ENCODE measurements at regions not wholly inside any gene's neighbourhood (a gene's known extent, or its start where the extent isn't known, plus 50 kb on each side); places are given as distances from the start of the nearest gene placed in this dataset.

- Histone ChIP-seq H3K56ac (replicated peaks; ENCODE audit: insufficient read length, low read depth, low read length) (no peak overlapping the region), H2BK120ac (replicated peaks; ENCODE audit: low read depth, low read length) (no peak overlapping the region), H4K91ac (replicated peaks; ENCODE audit: insufficient read length, low read length) (no peak overlapping the region), H3K23me2 (ENCODE audit: low read depth, low read length) (no peaks in the 10 kb centered on the region), H3K23ac (ENCODE audit: insufficient read length) (no peak overlapping the region), H3K79me2 (ENCODE audit: control insufficient read depth in 1 of 2, insufficient read depth in 2 of 2, low read length in 2 of 2) (no peaks in the 10 kb centered on the region), H2AFZ (ENCODE audit: low read length) (no peak overlapping the region), H3K14ac (ENCODE audit: insufficient read length) (no peak overlapping the region), H3K4me3 (ENCODE audit: extremely low read depth in 1 of 4, insufficient read depth in 2 of 4, low read depth in 3 of 4, low read length in 4 of 4) (no peak overlapping the region), H2BK15ac (ENCODE audit: low read length) (no peak overlapping the region), H3K79me1 (ENCODE audit: low read depth, low read length) (no peaks in the 10 kb centered on the region), H2BK20ac (ENCODE audit: low read length) (no peak overlapping the region), H3K4ac (replicated peaks; ENCODE audit: insufficient read length, low read depth, low read length) (no peak overlapping the region), H2BK12ac (ENCODE audit: low read depth, low read length) (no peak overlapping the region), H3K18ac (ENCODE audit: extremely low read depth, low read length) (no peak overlapping the region), H3K9me3 (ENCODE audit: insufficient read depth in 2 of 2, low read depth in 1 of 2, low read length in 1 of 2) (no peaks in the 10 kb centered on the region), H4K5ac (ENCODE audit: insufficient read length, low read depth, low read length) (no peak overlapping the region), H3K27me3 (replicated peaks in 1 of 4; ENCODE audit: control insufficient read depth in 3 of 4, extremely low read depth in 1 of 4, insufficient read depth in 3 of 4, low read length in 3 of 4) (no peaks in the 10 kb centered on the region), H3K36me3 (ENCODE audit: control insufficient read depth in 2 of 4, insufficient read depth in 4 of 4, low read length in 3 of 4) (no peaks in the 10 kb centered on the region), H4K8ac (ENCODE audit: extremely low read depth, insufficient read depth, low read length) (no peak overlapping the region), H4K20me1 (replicated peaks in 1 of 2; ENCODE audit: control insufficient read depth in 1 of 2, insufficient read depth in 2 of 2, low read length in 2 of 2) (no peaks in the 10 kb centered on the region), H3K27ac (ENCODE audit: low read depth, low read length) (no peak overlapping the region), H3K4me1 (replicated peaks in 1 of 4; ENCODE audit: control insufficient read depth in 3 of 4, insufficient read depth in 4 of 4, low read length in 3 of 4) (no peaks in the 10 kb centered on the region), H2AK5ac (ENCODE audit: low read depth, low read length) (no peak overlapping the region), H3K4me2 (ENCODE audit: insufficient read depth in 1 of 2, low read depth in 2 of 2, low read length in 2 of 2) (no peak overlapping the region), H3K9ac (replicated peaks in 1 of 4; ENCODE audit: extremely low read depth in 1 of 4, low read depth in 3 of 4, low read length in 3 of 4) (no peak overlapping the region), H2BK5ac (ENCODE audit: low read depth, low read length) (no peak overlapping the region)
- DNase-seq (ENCODE audit: low read depth in 1 of 2, low spot score in 2 of 2) (no peak), FAIRE-seq (no peak)
- WGBS, 2 experiments (ENCODE audit: extremely low coverage in 1 of 2, insufficient coverage in 1 of 2, insufficient read length in 1 of 2, insufficient replicate concordance in 2 of 2, low coverage in 1 of 2, low lambda C conversion rate in 2 of 2, missing lambda C conversion rate in 1 of 2), result 67% methylated on average over 4 of the region's 4 CpGs; no CpG with 5 or more reads in 1 of the 2 experiments
- ChIA-PET CTCF (ENCODE audit: partially characterized antibody) (interaction anchor here (0.7 to 1.7 kb wide), 2 partner anchors 26 to 280 kb away, joined by 3 to 6 read pairs; no protein-coding TSS in a partner anchor), POLR2A (ENCODE audit: partially characterized antibody) (no interaction called here)
- TF ChIP-seq KDM4A (IDR thresholded peaks at IDR 0.05; ENCODE audit: low read depth, low read length, severe bottlenecking) (no peak), ATF2 (IDR thresholded peaks at IDR 0.05; ENCODE audit: low read length) (no peak), PHF8 (conservative IDR thresholded peaks at IDR 0.05; ENCODE audit: low read depth, low read length) (no peak), TAF1 (IDR thresholded peaks at IDR 0.05; ENCODE audit: low read depth, low read length) (no peak), TEAD4 (IDR thresholded peaks at IDR 0.05; ENCODE audit: low read depth, low read length) (no peak), EZH2 (IDR thresholded peaks at IDR 0.05; ENCODE audit: low read depth, low read length, severe bottlenecking) (no peak), KDM5A (IDR thresholded peaks at IDR 0.05; ENCODE audit: low read length) (no peak), NANOG (IDR thresholded peaks at IDR 0.05; ENCODE audit: insufficient read depth, low read depth, low read length, poor library complexity, severe bottlenecking) (no peak), GTF2F1 (IDR thresholded peaks at IDR 0.05; ENCODE audit: borderline replicate concordance, low read depth, low read length) (no peak), JUND (IDR thresholded peaks at IDR 0.05; ENCODE audit: low read length) (no peak), SP1 (IDR thresholded peaks at IDR 0.05; ENCODE audit: low read depth, low read length) (no peak), HDAC6 (IDR thresholded peaks at IDR 0.05; ENCODE audit: low read depth, low read length) (no peak), RXRA (IDR thresholded peaks at IDR 0.05; ENCODE audit: insufficient read depth, low read depth, low read length) (no peak)
Measured at GRCh38 chr15:87578776-87579175, 677.8 kb downstream of the NTRK3 start.
